Right renal pelvis (tissue), 4 donors: ENCODE measurements at regions not wholly inside any gene's neighbourhood (a gene's known extent, or its start where the extent isn't known, plus 50 kb on each side); places are given as distances from the start of the nearest gene placed in this dataset.
"Not testable (repeated sequence)": the region's sequence is repeated elsewhere in the genome, so short reads cannot be mapped to it uniquely, and the experiment has no call there.

Experiments
- DNase-seq, 4 donors: peaks; one replicate each; pipeline ENCODE4 v3.0.0-alpha.2; 2013; ENCODE audit warnings: low read depth in 4 of 4, low spot score in 3 of 4, missing footprints in 1 of 4

- DNase-seq = no peak
These were observed 732.1 kb upstream of the AUTS2 start for GRCh38 chr7:68866200-68866570.

GRCh38 chr7:68866721-68867120, 731.6 kb upstream of the AUTS2 start:
- DNase-seq = not testable (repeated sequence)

- DNase-seq = no peak
These were observed 729.3 kb upstream of the AUTS2 start for GRCh38 chr7:68868978-68869377.

GRCh38 chr7:68873616-68874015, 724.7 kb upstream of the AUTS2 start:
- DNase-seq = peak in 1 of 4 donors; percentile 19

GRCh38 chr7:68875857-68876256, 722.4 kb upstream of the AUTS2 start:
- DNase-seq = no peak

- not testable (repeated sequence) for DNase-seq
These were observed 711.2 kb upstream of the AUTS2 start for GRCh38 chr7:68887116-68887515.

GRCh38 chr7:68888971-68889385, 709.3 kb upstream of the AUTS2 start:
- no peak for DNase-seq

GRCh38 chr7:68892236-68892635, 706.0 kb upstream of the AUTS2 start:
- DNase-seq = no peak

- no peak for DNase-seq
These were observed 704.9 kb upstream of the AUTS2 start for GRCh38 chr7:68893411-68893810.

GRCh38 chr7:68899156-68899555, 699.1 kb upstream of the AUTS2 start:
- not testable (repeated sequence) for DNase-seq

GRCh38 chr7:68900096-68900495, 698.2 kb upstream of the AUTS2 start:
- DNase-seq = no peak

GRCh38 chr7:68904630-68905029, 693.6 kb upstream of the AUTS2 start:
- no peak for DNase-seq

GRCh38 chr7:68911754-68912153, 686.5 kb upstream of the AUTS2 start:
- DNase-seq = no peak

- no peak for DNase-seq
These were observed 684.3 kb upstream of the AUTS2 start for GRCh38 chr7:68914006-68914405.

GRCh38 chr7:68917041-68917651, 681.1 kb upstream of the AUTS2 start:
- no peak for DNase-seq

GRCh38 chr7:68918621-68919020, 679.7 kb upstream of the AUTS2 start:
- DNase-seq = no peak

GRCh38 chr7:68922850-68923249, 675.4 kb upstream of the AUTS2 start:
- DNase-seq = no peak

GRCh38 chr7:68925241-68925640, 673.0 kb upstream of the AUTS2 start:
- no peak for DNase-seq

- DNase-seq = no peak
These were observed 668.5 kb upstream of the AUTS2 start for GRCh38 chr7:68929781-68930261.

GRCh38 chr7:68936471-68937035, 661.7 kb upstream of the AUTS2 start:
- no peak for DNase-seq

GRCh38 chr7:68938151-68938550, 660.1 kb upstream of the AUTS2 start:
- no peak for DNase-seq

- DNase-seq = no peak
These were observed 654.5 kb upstream of the AUTS2 start for GRCh38 chr7:68943786-68944185.

- DNase-seq = no peak
These were observed 642.6 kb upstream of the AUTS2 start for GRCh38 chr7:68955656-68956055.
